ENCODE measurements at regions not wholly inside any gene's neighbourhood (a gene's known extent, or its start where the extent isn't known, plus 50 kb on each side); places are given as distances from the start of the nearest gene placed in this dataset.

- TF ChIP-seq POLR2A (IDR thresholded peaks at IDR 0.05; ENCODE audit: low read depth, low read length) (no peak), POLR2AphosphoS5 (IDR thresholded peaks at IDR 0.05; ENCODE audit: low read depth, low read length) (no peak), TAF1 (IDR thresholded peaks at IDR 0.05; ENCODE audit: borderline replicate concordance, low read depth, low read length) (no peak)
Observed at GRCh38 chr10:8532647-8533046, 478.2 kb downstream of the GATA3 start.
